ENCODE measurements at regions not wholly inside any gene's neighbourhood (a gene's known extent, or its start where the extent isn't known, plus 50 kb on each side); places are given as distances from the start of the nearest gene placed in this dataset.

GRCh38 chr1:68976916-68977610 lies 480.2 kb upstream of the DEPDC1 start:
- Mint-ChIP-seq H3K27ac (no peak overlapping the region), H3K9me3 (no peaks in the 10 kb centered on the region), H3K36me3 (ENCODE audit: low read depth) (no peaks in the 10 kb centered on the region), H3K4me1 (no peaks in the 10 kb centered on the region), H3K27me3 (no peaks in the 10 kb centered on the region), H3K4me3 (no peak overlapping the region)
- DNase-seq = no peak
- intact Hi-C loops (cut with micrococcal nuclease) = no loop called here

GRCh38 chr1:68979891-68980290 lies 483.0 kb upstream of the DEPDC1 start:
- no peaks in the 10 kb centered on the region for H3K36me3 Mint-ChIP-seq (ENCODE audit: low read depth)
- no peak overlapping the region for H3K27ac Mint-ChIP-seq
- no peaks in the 10 kb centered on the region for H3K9me3 Mint-ChIP-seq
- no peak for DNase-seq
- H3K27me3 Mint-ChIP-seq = no peaks in the 10 kb centered on the region
- H3K4me1 Mint-ChIP-seq = no peaks in the 10 kb centered on the region
- no peak overlapping the region for H3K4me3 Mint-ChIP-seq
- intact Hi-C loops (cut with micrococcal nuclease) = no loop called here

GRCh38 chr1:68984289-68984688 lies 487.4 kb upstream of the DEPDC1 start:
- Mint-ChIP-seq H3K4me3 (no peak overlapping the region), H3K9me3 (peaks cover 16% of the 10 kb centered on the region), H3K27ac (no peak overlapping the region), H3K4me1 (no peaks in the 10 kb centered on the region), H3K27me3 (no peaks in the 10 kb centered on the region), H3K36me3 (ENCODE audit: low read depth) (no peaks in the 10 kb centered on the region)
- intact Hi-C loops (cut with micrococcal nuclease) = no loop called here
- no peak for DNase-seq

DNA sequence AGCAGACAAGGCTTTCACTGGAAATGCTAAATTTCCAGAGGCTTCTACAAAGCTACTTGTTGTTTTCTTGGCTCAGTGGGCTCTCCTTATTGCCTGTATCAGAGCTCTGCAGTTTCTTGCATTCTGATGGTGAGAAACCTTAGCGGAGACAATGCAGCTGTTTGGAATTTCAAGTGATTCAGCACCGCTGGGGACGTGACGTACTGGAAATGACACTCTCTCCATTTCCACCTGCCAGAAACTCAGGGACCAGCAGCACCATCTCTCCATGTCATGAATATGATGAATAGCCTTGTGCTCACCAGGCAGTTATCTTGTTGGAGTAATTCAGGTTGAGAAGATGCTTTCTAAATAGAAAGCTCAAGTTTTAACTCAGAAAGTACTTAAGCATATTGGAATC lies 497.2 kb upstream of the DEPDC1 start:
- intact Hi-C loops (cut with micrococcal nuclease) = no loop called here
- no peak for DNase-seq
- no peak overlapping the region for H3K4me3 Mint-ChIP-seq
- H3K27ac Mint-ChIP-seq = no peak overlapping the region
- no peaks in the 10 kb centered on the region for H3K36me3 Mint-ChIP-seq (ENCODE audit: low read depth)
- peaks cover under 1% of the 10 kb centered on the region for H3K9me3 Mint-ChIP-seq
- H3K4me1 Mint-ChIP-seq = no peaks in the 10 kb centered on the region
- H3K27me3 Mint-ChIP-seq = no peaks in the 10 kb centered on the region

- intact Hi-C loops (cut with micrococcal nuclease) = no loop called here
- no peaks in the 10 kb centered on the region for H3K9me3 Mint-ChIP-seq
Observed at GRCh38 chr1:69016468-69016867, 519.6 kb upstream of the DEPDC1 start.

DNA sequence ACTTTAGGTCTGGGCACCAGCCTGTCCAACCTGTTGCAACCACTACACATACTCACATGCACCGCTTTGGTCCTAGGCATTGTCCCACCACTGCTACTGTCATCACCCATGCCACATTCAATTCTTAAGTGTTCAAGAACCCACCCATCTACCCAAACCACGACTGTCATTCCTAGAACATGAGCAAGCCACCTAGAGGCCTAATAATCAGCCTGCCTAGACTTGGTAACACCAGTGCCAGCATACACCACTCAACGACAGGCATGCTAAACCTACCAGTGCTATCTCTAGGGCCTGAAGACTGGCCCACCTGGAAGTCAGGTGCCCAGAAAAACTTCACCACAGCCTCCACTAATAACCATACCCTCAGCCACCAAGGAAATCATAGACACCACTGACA lies 532.8 kb upstream of the DEPDC1 start:
- DNase-seq = no peak
- H3K9me3 Mint-ChIP-seq = peaks cover 22% of the 10 kb centered on the region
- H3K4me1 Mint-ChIP-seq = no peaks in the 10 kb centered on the region
- no peaks in the 10 kb centered on the region for H3K27me3 Mint-ChIP-seq
- H3K36me3 Mint-ChIP-seq (ENCODE audit: low read depth) = no peaks in the 10 kb centered on the region
- intact Hi-C loops (cut with micrococcal nuclease) = no loop called here
- no peak overlapping the region for H3K4me3 Mint-ChIP-seq
- H3K27ac Mint-ChIP-seq = no peak overlapping the region

More at GRCh38 chr1:69016468-69016867, 519.6 kb upstream of the DEPDC1 start:
- Mint-ChIP-seq H3K27me3 (no peaks in the 10 kb centered on the region), H3K36me3 (ENCODE audit: low read depth) (no peaks in the 10 kb centered on the region), H3K4me1 (no peaks in the 10 kb centered on the region), H3K27ac (no peak overlapping the region), H3K4me3 (no peak overlapping the region)
- no peak for DNase-seq

DNA sequence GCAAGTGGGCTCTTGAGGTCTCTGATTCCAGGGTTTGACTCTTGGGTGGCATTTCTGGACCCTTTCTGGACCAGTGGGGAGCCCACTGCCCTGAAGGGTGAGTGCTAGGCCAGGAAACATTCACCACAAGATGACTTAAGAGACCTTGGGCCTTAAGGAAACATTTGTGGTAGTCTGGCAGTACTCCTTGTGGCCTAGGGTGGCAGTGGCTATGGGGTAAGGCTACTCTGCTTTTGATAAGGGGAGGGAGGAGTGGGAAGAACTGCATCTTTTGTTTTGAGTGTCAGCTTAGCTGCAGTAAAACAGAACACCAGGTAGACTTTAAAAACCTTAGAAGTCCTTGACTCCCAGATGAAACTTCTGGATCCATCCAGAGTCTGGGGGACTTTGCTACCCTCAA lies 529.3 kb upstream of the LRRC7 start:
- DNase-seq = no peak
- no peaks in the 10 kb centered on the region for H3K36me3 Mint-ChIP-seq (ENCODE audit: low read depth)
- no peaks in the 10 kb centered on the region for H3K4me1 Mint-ChIP-seq
- peaks cover 9% of the 10 kb centered on the region for H3K9me3 Mint-ChIP-seq
- H3K4me3 Mint-ChIP-seq = no peak overlapping the region
- H3K27me3 Mint-ChIP-seq = no peaks in the 10 kb centered on the region
- intact Hi-C loops (cut with micrococcal nuclease) = no loop called here
- H3K27ac Mint-ChIP-seq = no peak overlapping the region

- intact Hi-C loops (cut with micrococcal nuclease) = no loop called here
- peaks cover 4% of the 10 kb centered on the region for H3K9me3 Mint-ChIP-seq
- no peaks in the 10 kb centered on the region for H3K36me3 Mint-ChIP-seq (ENCODE audit: low read depth)
- no peaks in the 10 kb centered on the region for H3K4me1 Mint-ChIP-seq
- H3K27me3 Mint-ChIP-seq = no peaks in the 10 kb centered on the region
- H3K4me3 Mint-ChIP-seq = no peak overlapping the region
- DNase-seq = no peak
- no peak overlapping the region for H3K27ac Mint-ChIP-seq
Observed at GRCh38 chr1:69045572-69045971, 522.1 kb upstream of the LRRC7 start.

DNA sequence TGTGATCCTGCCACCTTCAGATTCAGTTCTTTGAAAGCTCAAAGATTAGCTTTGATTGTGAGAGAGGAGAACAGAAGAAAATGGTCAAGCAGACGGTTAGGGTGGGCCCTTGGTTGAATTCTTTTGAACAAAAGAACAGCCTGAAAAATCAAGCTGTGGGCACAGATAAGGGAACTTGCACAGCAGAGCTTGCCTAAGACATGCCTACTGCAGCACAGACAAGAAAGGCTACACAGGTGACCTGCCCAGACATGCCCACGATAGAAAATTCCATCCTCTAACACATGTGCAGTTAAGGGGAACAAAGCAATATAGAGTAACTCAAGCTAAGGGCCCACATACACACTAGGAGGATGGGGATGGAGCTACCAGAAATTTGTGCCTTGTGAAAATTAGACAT lies 512.5 kb upstream of the LRRC7 start:
- DNase-seq = no peak
- Mint-ChIP-seq H3K27ac (no peak overlapping the region), H3K4me1 (no peaks in the 10 kb centered on the region), H3K9me3 (peaks cover 2% of the 10 kb centered on the region), H3K36me3 (ENCODE audit: low read depth) (no peaks in the 10 kb centered on the region), H3K27me3 (no peaks in the 10 kb centered on the region), H3K4me3 (no peak overlapping the region)
- intact Hi-C loops (cut with micrococcal nuclease) = no loop called here

DNA sequence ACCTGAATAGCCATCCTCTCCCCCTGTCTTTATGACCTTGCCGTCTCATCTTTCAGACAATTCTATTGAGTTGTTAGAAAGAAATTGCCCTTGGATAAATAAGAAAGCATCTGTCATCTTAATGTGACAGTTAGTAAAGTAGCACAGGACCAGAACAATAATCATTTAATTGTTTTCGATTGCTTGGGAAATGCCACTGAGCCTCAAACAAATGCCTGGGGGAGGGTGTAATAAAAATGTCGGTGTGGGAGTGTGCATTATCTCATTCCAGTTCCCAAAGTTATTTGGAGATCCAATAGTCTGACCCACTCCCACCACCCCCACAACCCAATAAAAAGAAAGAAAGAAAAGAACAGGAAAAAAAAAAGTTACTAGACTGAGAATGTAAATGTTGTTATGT lies 509.3 kb upstream of the LRRC7 start:
- no peaks in the 10 kb centered on the region for H3K4me1 Mint-ChIP-seq
- H3K27ac Mint-ChIP-seq = no peak overlapping the region
- H3K9me3 Mint-ChIP-seq = peaks cover 2% of the 10 kb centered on the region
- H3K36me3 Mint-ChIP-seq (ENCODE audit: low read depth) = no peaks in the 10 kb centered on the region
- no peak overlapping the region for H3K4me3 Mint-ChIP-seq
- intact Hi-C loops (cut with micrococcal nuclease) = no loop called here
- H3K27me3 Mint-ChIP-seq = no peaks in the 10 kb centered on the region
- no peak for DNase-seq

DNA sequence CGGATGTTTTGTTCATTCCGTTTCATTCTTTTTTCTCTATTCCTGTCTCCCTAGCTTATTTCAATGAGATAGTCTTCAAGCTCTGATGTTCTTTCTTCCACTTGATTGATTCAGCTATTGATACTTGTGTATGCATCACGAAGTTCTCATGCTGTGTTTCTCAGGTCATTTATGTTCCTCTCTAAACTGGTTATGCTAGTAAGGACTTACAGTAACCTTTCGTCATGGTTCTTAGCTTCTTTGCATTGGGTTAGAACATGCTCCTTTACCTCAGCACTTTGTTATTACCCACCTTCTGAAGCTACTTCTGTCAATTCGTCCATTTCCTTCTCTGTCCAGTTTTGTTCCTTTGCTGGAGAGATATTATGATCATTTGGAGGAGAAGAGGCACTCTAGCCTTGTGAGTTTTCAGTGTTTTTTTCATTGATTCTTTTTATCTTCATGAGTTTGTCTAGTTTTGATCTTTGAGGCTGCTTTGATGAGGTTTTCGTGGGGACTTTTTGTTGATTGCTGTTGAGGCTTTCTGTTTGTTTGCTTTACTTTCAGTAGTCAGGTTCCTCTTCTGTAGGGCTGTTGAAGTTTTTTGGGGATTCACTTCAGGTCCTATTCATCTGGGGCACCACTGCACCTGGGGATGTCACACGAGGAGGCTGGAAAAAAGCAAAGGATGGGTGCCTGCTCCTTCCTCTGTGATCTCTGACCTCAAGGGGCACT lies 496.9 kb upstream of the LRRC7 start:
- intact Hi-C loops (cut with micrococcal nuclease) = no loop called here
- Mint-ChIP-seq H3K27ac (no peak overlapping the region), H3K9me3 (peaks cover 11% of the 10 kb centered on the region), H3K27me3 (no peaks in the 10 kb centered on the region), H3K4me1 (no peaks in the 10 kb centered on the region), H3K4me3 (no peak overlapping the region), H3K36me3 (ENCODE audit: low read depth) (no peaks in the 10 kb centered on the region)
- no peak for DNase-seq

DNA sequence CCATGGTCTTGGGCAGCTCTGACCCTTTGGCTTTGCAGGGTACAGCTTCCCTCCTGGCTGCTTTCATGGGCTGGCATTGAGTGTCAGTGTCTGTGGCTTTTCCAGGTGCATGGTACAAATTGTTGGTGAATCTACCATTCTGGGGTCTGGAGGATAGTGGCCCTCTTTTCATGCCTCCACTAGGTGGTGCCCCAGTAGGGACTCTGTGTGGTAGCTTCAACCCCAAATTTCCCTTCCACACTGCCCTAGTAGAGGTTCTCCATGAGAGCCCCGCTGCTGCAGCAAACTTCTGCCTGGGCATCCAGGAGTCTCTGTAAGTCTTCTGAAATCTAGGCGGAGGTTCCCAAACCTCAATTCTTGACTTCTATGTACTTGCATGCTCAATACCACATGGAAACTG lies 494.5 kb upstream of the LRRC7 start:
- intact Hi-C loops (cut with micrococcal nuclease) = no loop called here

DNA sequence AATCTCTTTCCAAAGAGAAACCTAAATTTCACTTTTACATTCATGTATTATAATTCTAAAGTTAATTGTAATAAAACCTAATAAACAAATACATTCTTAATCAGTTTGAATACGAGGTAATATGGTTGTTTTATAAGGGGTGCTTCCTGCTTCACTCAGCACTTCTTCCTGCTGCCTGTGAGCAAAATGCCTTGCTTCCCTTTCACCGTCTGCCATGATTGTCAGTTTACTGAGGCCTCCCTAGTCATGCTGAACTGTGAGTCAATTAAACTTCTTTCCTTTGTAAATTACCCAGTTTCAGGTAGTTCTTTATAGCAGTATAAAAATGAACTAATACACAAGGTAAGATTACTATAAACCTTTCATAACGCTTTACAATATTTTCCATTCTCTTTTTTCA lies 491.1 kb upstream of the LRRC7 start:
- Mint-ChIP-seq H3K27me3 (no peaks in the 10 kb centered on the region), H3K9me3 (no peaks in the 10 kb centered on the region), H3K36me3 (ENCODE audit: low read depth) (no peaks in the 10 kb centered on the region), H3K4me1 (no peaks in the 10 kb centered on the region), H3K27ac (no peak overlapping the region), H3K4me3 (no peak overlapping the region)
- intact Hi-C loops (cut with micrococcal nuclease) = no loop called here
- DNase-seq = no peak

More for the DNA sequence above, 494.5 kb upstream of the LRRC7 start:
- no peak for DNase-seq
- Mint-ChIP-seq H3K27ac (no peak overlapping the region), H3K4me3 (no peak overlapping the region), H3K27me3 (no peaks in the 10 kb centered on the region), H3K36me3 (ENCODE audit: low read depth) (no peaks in the 10 kb centered on the region), H3K9me3 (peaks cover 11% of the 10 kb centered on the region), H3K4me1 (no peaks in the 10 kb centered on the region)

DNA sequence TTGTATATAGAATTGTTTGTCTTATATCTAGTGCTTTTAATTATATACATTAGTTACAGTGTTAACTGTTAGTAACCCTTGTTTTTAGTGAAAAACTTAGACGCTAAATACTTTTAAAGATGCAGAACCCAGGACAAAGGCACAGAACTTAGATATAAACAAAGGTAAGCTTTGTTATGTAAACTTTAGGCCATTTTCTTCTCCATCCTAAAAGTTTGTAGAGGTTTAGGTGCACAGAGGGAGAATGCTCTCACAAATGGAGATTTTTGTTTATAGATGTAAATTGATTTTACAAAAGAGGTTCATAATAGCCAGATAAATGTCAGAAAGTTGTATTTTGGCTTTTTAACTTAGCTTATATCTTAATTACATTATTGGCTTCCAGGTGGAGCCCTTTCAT lies 490.5 kb upstream of the LRRC7 start:
- H3K4me1 Mint-ChIP-seq = no peaks in the 10 kb centered on the region
- no peaks in the 10 kb centered on the region for H3K9me3 Mint-ChIP-seq
- intact Hi-C loops (cut with micrococcal nuclease) = no loop called here
- no peak for DNase-seq
- no peaks in the 10 kb centered on the region for H3K27me3 Mint-ChIP-seq
- H3K36me3 Mint-ChIP-seq (ENCODE audit: low read depth) = no peaks in the 10 kb centered on the region
- no peak overlapping the region for H3K27ac Mint-ChIP-seq
- no peak overlapping the region for H3K4me3 Mint-ChIP-seq

DNA sequence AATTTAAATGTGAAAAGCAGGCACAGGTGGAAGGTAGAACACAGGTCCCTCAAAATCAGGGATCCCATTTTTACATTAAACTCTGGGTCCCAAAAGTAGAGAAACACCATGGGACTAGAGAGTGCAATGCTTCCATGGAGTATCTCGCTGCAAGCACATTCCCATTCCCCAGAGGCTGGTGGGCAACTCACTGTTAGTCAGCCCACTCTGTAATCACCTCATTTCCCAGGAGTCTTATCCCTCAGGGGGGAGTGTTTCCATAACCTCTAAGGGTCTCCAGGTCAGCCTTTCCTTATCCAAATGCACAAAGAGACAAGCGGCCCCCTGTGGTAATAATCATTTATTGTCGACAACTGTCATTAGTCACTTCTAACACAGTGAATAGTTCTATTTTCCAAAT lies 490.1 kb upstream of the LRRC7 start:
- H3K27ac Mint-ChIP-seq = no peak overlapping the region
- H3K9me3 Mint-ChIP-seq = no peaks in the 10 kb centered on the region
- H3K4me1 Mint-ChIP-seq = no peaks in the 10 kb centered on the region
- DNase-seq = no peak
- H3K4me3 Mint-ChIP-seq = no peak overlapping the region
- no peaks in the 10 kb centered on the region for H3K27me3 Mint-ChIP-seq
- no peaks in the 10 kb centered on the region for H3K36me3 Mint-ChIP-seq (ENCODE audit: low read depth)
- intact Hi-C loops (cut with micrococcal nuclease) = no loop called here
